GM18505 (cell line): ENCODE measurements at regions not wholly inside any gene's neighbourhood (a gene's known extent, or its start where the extent isn't known, plus 50 kb on each side); places are given as distances from the start of the nearest gene placed in this dataset.

Experiments
- ATAC-seq: cut with Tn5 transposase; IDR thresholded peaks from one replicate; pipeline ENCODE4 v1.9.1; 2021; ENCODE audit not compliant: unreplicated experiment
- POLR2A ChIP-seq: IDR thresholded peaks from 4 replicates; pipeline ENCODE4 v1.6.1; 2011; ENCODE audit warnings: borderline replicate concordance; ENCODE audit not compliant: insufficient read depth, insufficient read length; ENCODE audit errors: extremely low read depth

DNA sequence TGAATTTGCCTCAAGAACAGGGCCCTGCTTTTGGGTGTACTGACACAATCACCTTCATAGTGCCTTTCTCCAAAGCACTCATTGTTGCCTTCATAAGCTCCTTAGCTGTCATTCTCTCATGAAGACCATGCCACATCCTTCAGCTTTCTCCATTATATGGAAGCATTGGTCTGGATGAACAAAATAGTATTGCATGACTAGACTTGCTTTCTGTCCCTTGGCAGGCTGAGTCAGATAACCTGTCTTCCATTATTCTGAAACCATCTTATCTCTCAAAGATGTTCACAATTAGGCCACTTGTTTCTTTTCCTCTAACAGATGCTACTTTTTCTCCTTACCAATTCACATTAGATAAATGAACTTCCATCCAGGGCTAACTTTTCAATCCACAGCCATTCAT, 297.9 kb downstream of the IRX1 start:
- no peak for TF ChIP-seq POLR2A
- no peak for ATAC-seq

- TF ChIP-seq POLR2A: no peak
- no peak for ATAC-seq
These were observed 298.3 kb downstream of the IRX1 start for GRCh38 chr5:3893975-3894374.

DNA sequence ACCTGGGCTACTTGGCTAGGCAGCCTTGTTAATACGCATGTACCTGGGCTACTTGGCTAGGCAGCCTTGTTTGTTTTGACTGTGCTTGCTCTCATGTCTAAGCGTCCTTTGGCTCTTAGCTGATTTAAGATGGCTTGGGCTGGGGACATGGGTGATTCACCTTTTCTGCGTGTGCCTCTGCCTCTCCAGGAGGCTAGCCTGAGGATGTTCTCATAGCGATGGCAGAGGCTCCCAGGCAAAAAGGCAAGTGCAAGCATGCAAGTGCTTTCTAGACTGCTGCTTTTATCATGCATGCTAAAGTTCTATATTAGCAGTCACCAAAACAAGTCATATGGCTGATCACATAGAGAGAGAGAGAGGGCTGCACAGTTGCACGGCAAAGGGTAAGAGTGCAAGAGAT, 300.5 kb downstream of the IRX1 start:
- TF ChIP-seq POLR2A: no peak
- no peak for ATAC-seq

- no peak for TF ChIP-seq POLR2A
- ATAC-seq: no peak
These were observed 303.5 kb downstream of the IRX1 start for GRCh38 chr5:3899093-3899492.

- ATAC-seq: no peak
- TF ChIP-seq POLR2A: no peak
These were observed 309.0 kb downstream of the IRX1 start for GRCh38 chr5:3904584-3904983.

DNA sequence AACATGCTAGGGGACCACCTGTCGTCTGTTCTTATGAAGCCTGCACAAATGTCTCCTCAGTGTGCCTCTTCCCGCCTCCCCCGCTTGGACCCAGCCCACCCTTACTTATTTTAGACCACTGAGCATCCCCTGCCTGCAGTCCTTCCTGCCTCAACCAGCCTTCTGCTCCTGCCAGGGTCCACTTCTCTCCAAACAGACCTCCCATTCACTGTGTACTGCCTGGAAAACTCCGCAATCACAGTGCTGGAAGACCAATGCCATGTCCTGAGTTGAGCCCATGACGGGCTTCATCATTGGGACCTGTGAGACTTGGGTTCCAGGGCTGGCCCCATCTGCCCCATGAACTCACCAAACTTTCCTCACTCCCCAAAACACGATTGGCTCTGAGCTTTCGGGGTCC, 309.4 kb downstream of the IRX1 start:
- no peak for TF ChIP-seq POLR2A
- ATAC-seq: no peak

GRCh38 chr5:3905521-3905920, 309.9 kb downstream of the IRX1 start:
- no peak for TF ChIP-seq POLR2A
- no peak for ATAC-seq

DNA sequence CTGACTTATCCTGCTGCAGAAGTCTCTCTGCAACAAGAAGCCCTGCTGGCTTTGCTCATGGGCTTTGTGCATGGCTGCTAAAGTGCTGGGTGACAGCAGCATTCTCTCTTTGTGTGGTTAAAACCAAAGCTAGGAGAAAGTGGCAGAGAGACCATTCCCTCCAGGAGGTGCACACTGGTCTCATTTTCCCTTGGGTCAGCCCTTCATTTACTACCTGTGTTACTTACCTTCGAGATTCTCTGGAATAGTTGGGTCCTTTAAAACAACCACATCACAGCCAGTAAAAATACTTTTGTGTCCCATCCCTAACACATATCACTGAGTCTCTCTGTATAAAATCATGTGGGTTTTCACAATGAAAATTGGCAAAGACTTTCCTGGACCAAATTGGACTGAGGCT, 315.5 kb downstream of the IRX1 start:
- no peak for ATAC-seq
- TF ChIP-seq POLR2A: no peak

GRCh38 chr5:3911773-3912172, 316.1 kb downstream of the IRX1 start:
- TF ChIP-seq POLR2A: no peak
- ATAC-seq: no peak

DNA sequence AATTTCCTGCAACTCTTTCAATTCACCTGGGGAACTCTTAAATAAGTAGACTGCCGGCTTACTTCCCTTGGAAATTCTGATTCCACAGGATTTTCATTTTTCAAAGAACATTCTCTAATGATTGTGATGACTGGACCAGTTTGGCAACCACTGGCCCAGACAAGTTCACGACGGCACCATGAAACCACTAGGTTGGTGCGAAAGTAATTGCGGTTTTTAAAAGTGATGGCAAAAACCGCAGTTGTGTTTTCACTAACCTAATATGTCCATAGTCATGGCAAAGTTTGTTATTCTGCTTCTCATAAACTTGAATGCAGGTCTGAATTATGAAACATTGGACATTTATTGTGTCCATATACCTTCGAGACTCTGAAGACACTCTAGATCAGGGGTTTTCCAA, 317.2 kb downstream of the IRX1 start:
- TF ChIP-seq POLR2A: no peak
- no peak for ATAC-seq

- no peak for ATAC-seq
- no peak for TF ChIP-seq POLR2A
These were observed 317.6 kb downstream of the IRX1 start for GRCh38 chr5:3913279-3913678.

DNA sequence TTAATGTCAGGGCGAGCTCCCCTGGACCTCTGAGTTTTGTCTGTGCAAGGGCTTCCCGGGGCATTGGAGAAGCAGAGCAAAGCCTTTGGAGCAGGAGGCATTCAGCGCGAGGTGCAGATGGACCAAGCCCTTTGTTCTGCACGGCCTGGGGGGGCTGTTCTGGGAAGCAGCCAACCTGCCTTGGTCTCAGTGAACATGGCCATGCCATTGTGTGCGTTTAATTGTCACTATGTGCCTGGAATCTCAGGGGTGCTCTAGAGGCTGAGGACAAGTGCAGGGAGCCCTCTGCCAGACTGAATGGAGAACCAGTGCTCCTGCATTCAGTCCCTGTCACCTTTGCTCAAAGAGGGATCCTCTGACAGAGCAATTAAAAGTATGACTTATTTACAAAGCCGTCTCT, 329.4 kb downstream of the IRX1 start:
- no peak for TF ChIP-seq POLR2A
- ATAC-seq: no peak

DNA sequence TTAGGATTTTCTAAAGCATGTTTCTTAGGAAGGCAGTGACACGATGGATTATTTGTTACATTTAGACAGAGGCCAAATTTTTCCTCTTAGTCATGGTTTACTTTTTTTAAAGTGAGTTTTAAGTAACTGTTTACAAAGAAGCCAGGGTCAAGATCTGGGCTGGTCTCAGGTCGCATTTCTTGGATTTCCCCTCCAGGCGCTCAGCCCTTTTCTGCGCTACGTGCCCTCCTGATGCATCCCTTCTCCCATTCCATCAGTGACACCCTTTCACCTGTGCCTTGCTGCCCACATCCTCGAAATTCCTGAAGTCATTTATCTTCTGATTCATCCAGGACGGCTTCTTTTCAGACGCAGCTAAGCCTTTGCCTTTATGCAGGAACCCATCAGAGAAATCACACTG, 330.3 kb downstream of the IRX1 start:
- no peak for ATAC-seq
- no peak for TF ChIP-seq POLR2A

- ATAC-seq: no peak
- no peak for TF ChIP-seq POLR2A
These were observed 334.2 kb downstream of the IRX1 start for GRCh38 chr5:3929799-3930198.

DNA sequence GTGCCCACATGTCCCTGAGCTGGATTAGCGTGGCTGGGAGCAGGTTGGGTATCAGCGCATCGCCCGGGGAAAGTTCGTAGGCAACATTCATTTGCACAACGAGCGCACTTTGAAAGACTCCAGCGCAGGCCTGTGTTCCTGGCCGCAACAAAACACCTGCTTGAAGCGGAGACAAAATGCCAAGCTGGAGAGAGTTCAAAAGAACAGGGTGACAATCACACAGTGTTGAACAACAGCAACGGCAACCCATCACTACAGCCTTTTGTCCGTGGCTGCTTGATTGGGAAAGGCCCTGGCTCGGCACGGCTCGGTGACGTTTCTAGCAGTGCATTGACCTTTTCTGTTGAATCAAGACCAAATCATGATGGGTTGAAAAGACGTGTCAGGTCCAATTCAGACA, 336.3 kb downstream of the IRX1 start:
- TF ChIP-seq POLR2A: no peak
- no peak for ATAC-seq
